GM19025 (cell line): ENCODE measurements at regions not wholly inside any gene's neighbourhood (a gene's known extent, or its start where the extent isn't known, plus 50 kb on each side); places are given as distances from the start of the nearest gene placed in this dataset.

Source experiments
- ATAC-seq: cut with Tn5 transposase; IDR thresholded peaks from one replicate; pipeline ENCODE4 v1.9.1; 2021; ENCODE audit warnings: mild to moderate bottlenecking, low read depth, moderate library complexity; ENCODE audit not compliant: unreplicated experiment

DNA sequence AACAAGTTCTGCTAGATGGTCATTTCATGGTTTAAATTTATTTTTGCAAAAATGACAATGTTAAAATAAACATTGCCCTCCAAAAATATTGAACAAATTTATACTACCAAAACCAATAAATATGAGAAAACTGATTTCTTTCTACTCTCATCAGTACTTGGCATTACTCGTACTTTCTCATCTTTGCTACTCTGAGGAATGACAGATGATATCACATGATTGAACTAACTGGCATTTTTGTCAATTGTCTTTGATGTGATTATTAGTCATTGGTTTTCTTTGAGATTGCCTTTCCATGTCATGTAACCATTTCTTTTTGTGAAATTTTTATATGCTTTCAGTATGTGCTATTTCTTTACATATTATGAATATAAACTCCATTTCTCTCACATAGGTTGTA lies 167.0 kb upstream of the ITGA4 start:
- ATAC-seq, result no peak

DNA sequence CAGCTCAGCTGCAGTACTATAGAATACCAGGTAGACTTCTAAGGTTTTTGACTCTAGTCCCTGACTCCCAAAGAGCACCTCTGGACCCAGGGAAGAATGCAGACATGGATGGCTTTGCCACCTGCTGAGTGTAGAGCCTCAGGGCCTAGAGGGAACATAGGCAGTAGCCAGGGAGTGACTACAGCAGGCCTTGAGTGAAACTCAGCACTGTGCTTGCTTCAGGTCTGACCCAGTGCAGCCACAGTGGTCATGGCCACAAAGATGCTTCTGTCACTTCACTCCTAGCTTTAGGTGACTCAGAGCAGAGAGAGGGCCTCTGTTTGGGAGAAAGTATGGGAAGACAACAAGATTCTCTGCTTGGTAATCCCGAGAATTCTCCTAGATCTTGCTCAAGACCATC lies 162.2 kb upstream of the ITGA4 start:
- ATAC-seq, result no peak

GRCh38 chr2:181300600-181301291 lies 156.4 kb upstream of the ITGA4 start:
- no peak for ATAC-seq

- ATAC-seq, result peak; percentile 11
These were observed 153.0 kb upstream of the ITGA4 start for GRCh38 chr2:181304011-181304844.

DNA sequence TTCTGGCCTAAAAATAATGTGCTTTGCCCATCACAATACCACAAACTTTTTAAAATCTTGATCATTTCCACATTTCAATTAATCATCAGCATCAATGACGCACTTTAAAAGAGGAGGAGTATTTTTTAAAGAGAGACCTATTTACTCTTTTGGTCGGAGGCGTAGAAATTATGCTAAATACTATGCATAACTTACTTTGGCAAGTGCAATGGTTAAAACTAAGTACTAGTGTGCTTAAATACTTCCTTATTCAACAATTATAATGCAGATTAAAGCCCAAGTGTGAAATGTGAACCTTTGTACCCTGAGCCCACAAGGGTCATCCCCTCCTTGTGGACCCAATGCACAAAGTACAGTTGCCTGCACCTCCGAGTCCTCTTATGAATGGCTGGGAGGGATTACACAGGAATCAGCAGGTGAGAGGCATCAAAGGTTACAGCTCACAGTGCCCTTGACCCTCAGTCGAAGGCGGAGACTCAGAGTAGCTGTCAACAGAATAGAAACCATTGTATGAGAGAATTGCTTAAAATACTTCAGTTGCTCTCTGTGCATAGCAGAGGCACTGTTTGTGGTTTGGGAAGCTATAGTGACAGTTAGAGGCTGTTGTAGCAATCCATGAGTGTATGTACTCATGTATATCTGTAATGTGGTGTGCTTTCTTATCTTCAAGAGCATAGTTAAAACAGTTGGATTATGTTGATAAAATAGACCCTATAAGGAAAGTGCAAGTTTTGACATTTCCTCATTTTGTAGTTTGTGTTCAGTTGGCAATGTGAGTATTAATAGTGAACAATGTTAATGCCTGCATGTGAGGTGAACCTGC lies 151.7 kb upstream of the ITGA4 start:
- ATAC-seq, result peak; percentile 88

- ATAC-seq, result no peak
These were observed 150.4 kb upstream of the ITGA4 start for GRCh38 chr2:181306785-181307184.

- no peak for ATAC-seq
These were observed 149.8 kb upstream of the ITGA4 start for GRCh38 chr2:181307203-181307991.

DNA sequence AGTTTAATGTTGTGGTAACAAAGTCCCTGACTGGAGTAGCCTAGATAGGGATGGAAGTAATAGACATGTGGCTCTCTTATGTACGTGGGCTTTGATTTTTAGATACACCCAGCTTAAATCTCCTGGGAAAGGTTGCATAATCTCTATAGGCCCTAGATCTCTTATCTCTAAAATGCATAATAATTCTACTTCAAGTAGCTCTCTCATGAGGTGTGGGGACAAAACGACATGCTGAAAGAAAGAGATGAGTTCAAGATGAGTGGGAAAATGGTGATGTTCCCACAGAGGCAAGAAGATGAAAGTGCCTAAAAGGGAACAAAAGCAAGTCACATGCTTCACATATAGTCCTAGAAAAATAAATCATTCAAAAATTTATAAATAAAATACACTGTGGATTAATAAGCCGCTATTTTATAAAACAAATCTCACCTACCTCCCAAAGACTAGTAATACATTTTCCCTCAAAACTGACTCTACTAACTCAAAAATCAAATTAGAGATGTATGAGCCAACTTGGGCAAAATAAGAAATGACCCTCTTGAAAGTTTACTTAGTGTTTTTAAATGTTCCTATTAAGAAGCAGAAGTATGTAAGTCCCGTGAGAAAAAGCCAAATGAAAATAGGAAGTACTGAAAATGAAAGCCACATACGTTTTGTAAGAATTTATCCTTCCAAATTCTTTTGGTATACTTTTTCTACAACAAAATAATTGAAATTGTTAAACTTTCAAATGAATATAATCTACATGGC lies 148.2 kb upstream of the ITGA4 start:
- ATAC-seq, result no peak

DNA sequence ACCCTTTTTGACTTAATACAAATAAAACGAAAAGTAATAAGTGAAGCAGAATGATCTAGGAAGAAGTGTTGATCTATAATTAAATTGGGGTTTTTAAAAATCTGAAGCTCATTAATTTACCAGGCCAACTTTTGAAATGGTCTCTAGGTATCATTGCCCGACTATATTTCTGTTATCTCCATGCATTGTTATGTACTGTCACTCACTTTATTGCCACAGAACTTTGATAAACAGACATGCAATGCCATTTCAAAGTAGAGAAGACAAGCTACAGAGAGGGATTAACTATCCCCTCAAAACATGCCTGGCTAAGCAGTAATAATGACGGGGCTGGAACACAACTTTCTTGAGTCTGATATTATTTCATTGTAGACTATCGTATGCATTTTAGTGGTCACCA lies 147.6 kb upstream of the ITGA4 start:
- no peak for ATAC-seq

DNA sequence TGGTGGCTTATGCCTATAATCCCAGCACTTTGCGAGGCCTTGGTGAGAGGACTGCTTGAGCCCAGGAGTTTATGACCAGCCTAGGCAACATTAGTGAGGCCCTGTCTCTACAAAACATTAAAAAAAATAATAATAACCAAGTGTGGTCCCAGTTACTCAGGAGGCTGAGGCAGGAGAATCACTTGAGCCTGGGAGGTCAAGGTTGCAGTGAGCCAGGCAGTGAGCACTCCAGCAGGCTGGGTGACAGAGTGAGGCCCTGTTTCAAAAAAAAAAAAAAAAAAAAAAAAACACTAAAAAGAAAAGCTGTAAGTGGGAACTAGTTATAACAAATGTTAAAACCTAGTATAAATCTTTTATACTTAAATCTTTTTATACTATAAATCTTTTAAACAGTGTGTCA lies 146.2 kb upstream of the ITGA4 start:
- ATAC-seq, result no peak

DNA sequence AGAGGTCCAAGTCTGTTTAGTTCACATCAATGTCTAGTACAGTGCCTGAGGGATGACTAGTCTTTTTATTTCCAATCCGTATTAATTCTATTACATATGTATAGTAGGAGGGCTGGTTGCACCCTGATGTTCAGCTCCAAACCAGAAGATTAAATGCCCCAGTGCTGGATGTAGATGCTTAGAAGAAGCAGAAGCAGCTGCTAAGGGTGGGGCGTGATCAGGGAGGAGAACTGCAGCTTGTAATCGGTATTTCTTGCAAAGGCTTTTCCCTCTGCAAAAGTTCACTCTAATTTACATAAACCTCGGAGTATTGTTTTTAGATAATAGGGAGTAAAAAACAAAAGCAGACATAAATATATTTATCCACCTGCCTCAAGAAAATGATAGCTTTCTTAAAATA lies 145.3 kb upstream of the ITGA4 start:
- no peak for ATAC-seq

DNA sequence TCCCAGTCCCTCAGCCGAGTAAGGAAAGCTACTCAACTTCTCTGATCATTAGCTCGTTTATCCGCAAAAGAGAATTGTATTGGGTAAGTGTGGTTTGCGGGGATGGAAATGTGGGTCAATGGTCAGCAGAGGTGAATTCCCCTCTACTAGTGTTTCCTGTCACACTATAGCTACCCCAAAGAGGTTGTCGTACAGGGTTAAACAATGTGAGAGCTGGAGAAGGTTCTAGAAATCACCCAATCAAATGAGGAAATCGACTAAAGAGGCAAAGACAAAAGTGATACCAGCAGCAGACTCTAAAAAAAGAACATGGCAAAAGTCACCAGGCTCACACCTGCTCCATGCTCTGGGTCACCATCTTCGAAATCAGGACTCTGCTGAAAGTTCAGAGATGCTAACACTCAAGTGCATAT lies 144.7 kb upstream of the ITGA4 start:
- peak; percentile 92 for ATAC-seq

DNA sequence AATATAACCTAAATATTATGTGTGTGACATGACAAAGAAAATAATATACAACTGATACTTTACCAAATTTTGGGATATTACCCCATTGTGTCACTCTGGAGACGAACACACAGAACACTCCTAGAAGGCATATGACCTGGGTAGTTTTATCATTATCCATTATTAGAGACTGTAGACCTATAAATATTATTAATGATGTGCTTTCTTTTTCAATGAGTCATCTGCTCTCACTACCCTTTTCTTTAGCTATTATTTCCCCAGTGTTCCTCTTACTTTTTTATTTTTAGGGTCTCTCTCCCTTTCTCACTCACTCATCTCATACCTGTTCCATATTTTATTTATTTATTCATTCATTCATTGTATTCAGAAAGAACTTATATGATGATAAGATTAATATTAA lies 143.3 kb upstream of the ITGA4 start:
- ATAC-seq, result no peak

GRCh38 chr2:181314551-181314950 lies 142.6 kb upstream of the ITGA4 start:
- ATAC-seq, result no peak

DNA sequence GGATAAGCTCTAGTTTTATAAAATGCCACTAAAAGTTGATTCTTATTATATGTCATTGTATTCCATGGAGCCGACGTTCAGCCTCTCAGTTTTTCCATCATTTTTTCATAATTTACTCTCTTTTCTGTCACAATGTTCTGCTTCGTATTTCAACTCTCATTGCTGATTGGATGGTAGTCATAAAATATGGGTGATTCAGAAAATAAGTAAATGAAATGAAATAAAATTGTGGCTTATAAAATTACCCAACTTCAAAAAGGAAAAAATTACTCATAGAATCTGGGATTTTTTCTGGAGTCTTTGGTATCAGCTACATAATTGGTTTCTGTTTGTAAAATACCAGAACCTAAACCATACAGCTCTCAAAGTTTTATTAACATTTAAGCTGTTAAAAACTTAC lies 139.7 kb upstream of the ITGA4 start:
- no peak for ATAC-seq

GRCh38 chr2:181318504-181319280 lies 138.5 kb upstream of the ITGA4 start:
- ATAC-seq, result no peak

- no peak for ATAC-seq
These were observed 137.9 kb upstream of the ITGA4 start for GRCh38 chr2:181319286-181319685.

- ATAC-seq, result no peak
These were observed 136.5 kb upstream of the ITGA4 start for GRCh38 chr2:181320638-181321037.

GRCh38 chr2:181324912-181325311 lies 132.3 kb upstream of the ITGA4 start:
- ATAC-seq, result no peak
